IMR-90 (cell line): ENCODE measurements at regions not wholly inside any gene's neighbourhood (a gene's known extent, or its start where the extent isn't known, plus 50 kb on each side); places are given as distances from the start of the nearest gene placed in this dataset.

Source experiments
- ATAC-seq: fragments of 200-7000 bp; cut with Tn5 transposase; 2 replicates; pipeline ENCODE4 v1.9.1; 2020; ENCODE audit warnings: low read depth, mild to moderate bottlenecking, moderate library complexity
- BruUV-seq: library from RNA; stranded (reverse); fragments of 400-500 nt; replicated peaks from 2 replicates; lab custom pipeline; 2021; lab: Mats Ljungman, UMichigan
- CTCF ChIA-PET: fragments of 300-600 bp; formaldehyde crosslinking; extraction: SDS; loops from one replicate; lab custom pipeline; 2021; ENCODE audit warnings: antibody characterized with exemption; lab: Yijun Ruan, JAX
- POLR2A ChIA-PET: fragments of 300-600 bp; sonication (Branson Sonifier 250); formaldehyde crosslinking; loops from one replicate; lab custom pipeline; 2022; ENCODE audit warnings: antibody characterized with exemption; ENCODE audit not compliant: unreplicated experiment; lab: Charles Lee
- DNase-seq: peaks from one replicate; pipeline ENCODE4 v3.0.0; 2013
- H2AFZ ChIP-seq: replicated peaks from 2 replicates; pipeline ENCODE3; 2013; ENCODE audit warnings: low read length, mild to moderate bottlenecking; ENCODE audit not compliant: poor library complexity
- H2AK5ac ChIP-seq: 2 replicates; pipeline ENCODE4 v1.6.1; 2013; ENCODE audit warnings: low read depth, low read length, inconsistent platforms
- H2AK9ac ChIP-seq: replicated peaks from 2 replicates; pipeline ENCODE3; 2013; ENCODE audit warnings: mild to moderate bottlenecking, low read depth, low read length, moderate library complexity; ENCODE audit not compliant: poor library complexity
- H2BK120ac ChIP-seq: 2 replicates; pipeline ENCODE4 v1.6.1; 2013; ENCODE audit warnings: low read depth, low read length, inconsistent platforms
- H2BK15ac ChIP-seq: 3 replicates; pipeline ENCODE4 v1.6.1; 2013; ENCODE audit warnings: low read depth, low read length, inconsistent platforms
- H2BK20ac ChIP-seq: 2 replicates; pipeline ENCODE4 v1.6.1; 2013; ENCODE audit warnings: low read depth, mild to moderate bottlenecking, inconsistent platforms, low read length, moderate library complexity
- H2BK5ac ChIP-seq: 2 replicates; pipeline ENCODE4 v1.6.1; 2013; ENCODE audit warnings: mild to moderate bottlenecking, low read depth, low read length, inconsistent platforms; ENCODE audit not compliant: poor library complexity, severe bottlenecking
- H3K14ac ChIP-seq: replicated peaks from 2 replicates; pipeline ENCODE4 v1.6.1; 2013; ENCODE audit warnings: low read depth, low read length, inconsistent platforms
- H3K18ac ChIP-seq: 2 replicates; pipeline ENCODE4 v1.6.1; 2013; ENCODE audit warnings: low read depth, low read length, control low read depth
- H3K23ac ChIP-seq: 2 replicates; pipeline ENCODE4 v1.6.1; 2013; ENCODE audit warnings: low read depth, low read length, inconsistent platforms
- H3K27ac ChIP-seq: 2 replicates; pipeline ENCODE4 v1.5.1; 2013; ENCODE audit warnings: mild to moderate bottlenecking, control low read depth, low read length; ENCODE audit not compliant: insufficient read depth
- H3K27me3 ChIP-seq: 2 replicates; pipeline ENCODE4 v1.6.1; 2013; ENCODE audit warnings: low read length; ENCODE audit not compliant: control insufficient read depth, insufficient read depth
- H3K36me3 ChIP-seq: 2 replicates; pipeline ENCODE4 v1.6.1; 2013; ENCODE audit warnings: low read length, mixed read lengths; ENCODE audit not compliant: control insufficient read depth, insufficient read depth
- H3K4ac ChIP-seq: 2 replicates; pipeline ENCODE4 v1.6.1; 2013; ENCODE audit warnings: low read depth, low read length, inconsistent platforms
- H3K4me1 ChIP-seq: 2 replicates; pipeline ENCODE4 v1.6.1; 2013; ENCODE audit warnings: low read length, mixed read lengths; ENCODE audit not compliant: control insufficient read depth, insufficient read depth
- H3K4me2 ChIP-seq: 2 replicates; pipeline ENCODE4 v1.6.1; 2013; ENCODE audit warnings: low read depth, mild to moderate bottlenecking, control low read depth, low read length, moderate library complexity
- H3K4me3 ChIP-seq: 2 replicates; pipeline ENCODE4 v1.5.1; 2013; ENCODE audit warnings: low read depth, mild to moderate bottlenecking, control low read depth, low read length, moderate library complexity; ENCODE audit not compliant: insufficient read depth
- H3K56ac ChIP-seq: 2 replicates; pipeline ENCODE4 v1.6.1; 2013; ENCODE audit warnings: low read length, inconsistent platforms; ENCODE audit not compliant: insufficient read depth; ENCODE audit errors: extremely low read depth
- H3K79me1 ChIP-seq, 2 experiments: 2 replicates each; pipeline ENCODE4 v1.6.1; 2013; ENCODE audit warnings: low read length in 2 of 2, inconsistent platforms in 1 of 2, low read depth in 1 of 2
- H3K9ac ChIP-seq: 2 replicates; pipeline ENCODE4 v1.6.1; 2013; ENCODE audit warnings: low read depth, low read length, control low read depth
- H3K9me1 ChIP-seq: 2 replicates; pipeline ENCODE4 v1.6.1; 2013; ENCODE audit warnings: low read length, inconsistent platforms; ENCODE audit not compliant: insufficient read depth
- H3K9me3 ChIP-seq: 2 replicates; pipeline ENCODE4 v1.6.1; 2013; ENCODE audit warnings: low read length; ENCODE audit not compliant: control insufficient read depth, insufficient read depth
- H4K20me1 ChIP-seq: 2 replicates; pipeline ENCODE4 v1.6.1; 2013; ENCODE audit warnings: low read length, inconsistent platforms; ENCODE audit not compliant: insufficient read depth
- H4K5ac ChIP-seq: 2 replicates; pipeline ENCODE4 v1.6.1; 2013; ENCODE audit warnings: mild to moderate bottlenecking, low read depth, low read length, control low read depth
- H4K8ac ChIP-seq, 2 experiments: 2 replicates each; pipeline ENCODE4 v1.6.1; 2013; ENCODE audit warnings: low read depth in 2 of 2, low read length in 2 of 2, control low read depth in 1 of 2, inconsistent platforms in 1 of 2
- H4K91ac ChIP-seq: 2 replicates; pipeline ENCODE4 v1.6.1; 2013; ENCODE audit warnings: low read depth, low read length, inconsistent platforms; ENCODE audit not compliant: insufficient read depth
- CEBPB ChIP-seq: IDR thresholded peaks from 2 replicates; pipeline ENCODE4 v1.6.1; 2012; ENCODE audit warnings: low read depth, low read length, improper control_type of control experiment
- CHD1 ChIP-seq: IDR thresholded peaks from 2 replicates; pipeline ENCODE4 v1.6.1; 2012; ENCODE audit warnings: low read depth, low read length, improper control_type of control experiment
- MAFK ChIP-seq: IDR thresholded peaks from 2 replicates; pipeline ENCODE4 v1.6.1; 2012; ENCODE audit warnings: low read depth, low read length, improper control_type of control experiment
- MAZ ChIP-seq: IDR thresholded peaks from 2 replicates; pipeline ENCODE4 v1.6.1; 2012; ENCODE audit warnings: low read depth, mild to moderate bottlenecking, low read length, improper control_type of control experiment, moderate library complexity, borderline replicate concordance
- MXI1 ChIP-seq: IDR thresholded peaks from 2 replicates; pipeline ENCODE4 v1.6.1; 2012; ENCODE audit warnings: low read depth, mild to moderate bottlenecking, low read length, moderate library complexity, borderline replicate concordance
- RAD21 ChIP-seq: IDR thresholded peaks from 2 replicates; pipeline ENCODE4 v1.6.1; 2012; ENCODE audit warnings: low read length, improper control_type of control experiment
- RCOR1 ChIP-seq: IDR thresholded peaks from 2 replicates; pipeline ENCODE4 v1.6.1; 2012; ENCODE audit warnings: mild to moderate bottlenecking, low read length, improper control_type of control experiment; ENCODE audit not compliant: insufficient replicate concordance
- USF2 ChIP-seq: fragments of 150-350 bp; IDR thresholded peaks from 2 replicates; pipeline ENCODE4 v1.6.1; 2017; ENCODE audit warnings: mild to moderate bottlenecking, antibody characterized with exemption, low read length, low read depth
- WGBS, 2 experiments: methylation state at CpG; one replicate each; pipeline versions ENCODE4 v1.1.5 to v1.1.7; 2013; ENCODE audit warnings: missing lambda C conversion rate in 2 of 2; ENCODE audit not compliant: insufficient read length in 1 of 2; ENCODE audit errors: extremely low coverage in 2 of 2; 5-methylcytosine and 5-hydroxymethylcytosine counted together
- dilution Hi-C: fragments of 300-500 bp; cut with HindIII; formaldehyde crosslinking; loops from one replicate; pipeline ENCODE4 v1.14.3; 2018; ENCODE audit warnings: low sequenced_read_pairs; ENCODE audit not compliant: unreplicated experiment
- in situ Hi-C: fragments of 300-500 bp; cut with MboI; formaldehyde crosslinking; loops from 3 replicates; pipeline ENCODE4 v1.14.3; 2019; ENCODE audit warnings: low sequenced_read_pairs, inconsistent platforms, mixed read lengths
- intact Hi-C: fragments of 100-400 bp; cut with micrococcal nuclease; formaldehyde crosslinking; loops from 2 replicates; pipeline ENCODE4 v1.10.0; 2022

- Histone ChIP-seq H2BK15ac (no peak overlapping the region), H3K9me3 (no peaks in the 10 kb centered on the region; the same call in 1 of the 2 replicates), H2AK9ac (no peak overlapping the region), H3K23ac (no peak overlapping the region), H3K27ac (no peak overlapping the region), H3K4me1 (no peaks in the 10 kb centered on the region), H3K14ac (no peak overlapping the region), H2AK5ac (no peak overlapping the region), H3K18ac (no peak overlapping the region), H3K4ac (no peak overlapping the region), H3K4me3 (no peak overlapping the region), H3K9me1 (no peaks in the 10 kb centered on the region), H3K79me1 (no peaks in the 10 kb centered on the region), H4K91ac (no peak overlapping the region), H2AFZ (no peak overlapping the region), H3K27me3 (no peaks in the 10 kb centered on the region), H2BK120ac (no peak overlapping the region), H3K4me2 (no peak overlapping the region), H2BK20ac (no peak overlapping the region), H3K56ac (no peak overlapping the region), H2BK5ac (no peak overlapping the region), H4K5ac (no peak overlapping the region), H3K36me3 (no peaks in the 10 kb centered on the region), H3K9ac (no peak overlapping the region), H4K20me1 (no peaks in the 10 kb centered on the region), H4K8ac (no peak overlapping the region)
- DNase-seq (no peak), ATAC-seq (no peak)
- dilution Hi-C loops (no loop called here), in situ Hi-C loops (no loop called here), intact Hi-C loops (no loop called here)
- 20% methylated on average over 1 of the region's 3 CpGs; no CpG with 5 or more reads in 1 of the 2 experiments for WGBS, 2 experiments
- TF ChIP-seq USF2 (no peak), MAFK (no peak), CHD1 (no peak), MAZ (no peak), MXI1 (no peak), RAD21 (no peak), RCOR1 (no peak), CEBPB (no peak)
- ChIA-PET POLR2A (no interaction called here), CTCF (interaction anchor here (0.5 kb wide), 1 partner anchor 836 kb away, joined by 3 read pairs; no protein-coding TSS in a partner anchor)
- BruUV-seq: no TSS peak
Observed at GRCh38 chr16:54620197-54620596, 310.5 kb upstream of the IRX5 start.
